ENCODE measurements at regions not wholly inside any gene's neighbourhood (a gene's known extent, or its start where the extent isn't known, plus 50 kb on each side); places are given as distances from the start of the nearest gene placed in this dataset.

GRCh38 chr16:64589836-64590235, 532.0 kb downstream of the CDH11 start:
- no peaks in the 10 kb centered on the region for H3K9me3 ChIP-seq
- no peaks in the 10 kb centered on the region for H3K27me3 ChIP-seq
- no peak overlapping the region for H3K9ac ChIP-seq
- H3K4me2 ChIP-seq = no peak overlapping the region
- no peaks in the 10 kb centered on the region for H4K20me1 ChIP-seq
- no peak overlapping the region for H3K27ac ChIP-seq
- no peak for TF ChIP-seq Cebpa-rat (IDR thresholded peaks at IDR 0.05)
- no peak overlapping the region for H3K4me3 ChIP-seq
- no peaks in the 10 kb centered on the region for H3K4me1 ChIP-seq
- H3K36me3 ChIP-seq = no peaks in the 10 kb centered on the region

GRCh38 chr16:64586781-64587180, 535.1 kb downstream of the CDH11 start:
- Histone ChIP-seq H3K9me3 (no peaks in the 10 kb centered on the region), H3K4me1 (no peaks in the 10 kb centered on the region), H3K4me3 (no peak overlapping the region), H3K27me3 (no peaks in the 10 kb centered on the region), H3K4me2 (no peak overlapping the region), H3K27ac (no peak overlapping the region), H3K9ac (no peak overlapping the region), H4K20me1 (no peaks in the 10 kb centered on the region), H3K36me3 (no peaks in the 10 kb centered on the region)
- TF ChIP-seq Cebpa-rat (IDR thresholded peaks at IDR 0.05) = no peak

- H4K20me1 ChIP-seq = no peaks in the 10 kb centered on the region
- H3K4me1 ChIP-seq = no peaks in the 10 kb centered on the region
- H3K9me3 ChIP-seq = no peaks in the 10 kb centered on the region
- H3K4me3 ChIP-seq = no peak overlapping the region
- TF ChIP-seq Cebpa-rat (IDR thresholded peaks at IDR 0.05) = no peak
- no peak overlapping the region for H3K4me2 ChIP-seq
- H3K27ac ChIP-seq = no peak overlapping the region
- no peak overlapping the region for H3K9ac ChIP-seq
- no peaks in the 10 kb centered on the region for H3K27me3 ChIP-seq
- H3K36me3 ChIP-seq = no peaks in the 10 kb centered on the region
Measured at GRCh38 chr16:64585367-64585766, 536.5 kb downstream of the CDH11 start.

GRCh38 chr16:64580558-64580957, 541.3 kb downstream of the CDH11 start:
- no peak overlapping the region for H3K4me3 ChIP-seq
- H3K9ac ChIP-seq = no peak overlapping the region
- H3K36me3 ChIP-seq = no peaks in the 10 kb centered on the region
- no peak overlapping the region for H3K27ac ChIP-seq
- no peaks in the 10 kb centered on the region for H3K27me3 ChIP-seq
- H3K4me2 ChIP-seq = no peak overlapping the region
- H3K4me1 ChIP-seq = no peaks in the 10 kb centered on the region
- no peaks in the 10 kb centered on the region for H4K20me1 ChIP-seq
- no peak for TF ChIP-seq Cebpa-rat (IDR thresholded peaks at IDR 0.05)
- H3K9me3 ChIP-seq = no peaks in the 10 kb centered on the region

GRCh38 chr16:64579712-64580111, 542.2 kb downstream of the CDH11 start:
- no peak overlapping the region for H3K9ac ChIP-seq
- TF ChIP-seq Cebpa-rat (IDR thresholded peaks at IDR 0.05) = no peak

GRCh38 chr16:64545768-64546167, 576.1 kb downstream of the CDH11 start:
- Histone ChIP-seq H3K4me3 (no peak overlapping the region), H3K27me3 (no peaks in the 10 kb centered on the region), H3K4me1 (no peaks in the 10 kb centered on the region), H4K20me1 (no peaks in the 10 kb centered on the region), H3K27ac (no peak overlapping the region), H3K36me3 (no peaks in the 10 kb centered on the region), H3K9me3 (no peaks in the 10 kb centered on the region), H3K4me2 (no peak overlapping the region), H3K9ac (no peak overlapping the region)
- TF ChIP-seq Cebpa-rat (IDR thresholded peaks at IDR 0.05) = no peak

More at GRCh38 chr16:64579712-64580111, 542.2 kb downstream of the CDH11 start:
- H3K27ac ChIP-seq = no peak overlapping the region
- no peaks in the 10 kb centered on the region for H3K27me3 ChIP-seq
- H3K4me1 ChIP-seq = no peaks in the 10 kb centered on the region
- no peaks in the 10 kb centered on the region for H3K36me3 ChIP-seq
- H3K9me3 ChIP-seq = no peaks in the 10 kb centered on the region
- no peaks in the 10 kb centered on the region for H4K20me1 ChIP-seq
- H3K4me3 ChIP-seq = no peak overlapping the region
- no peak overlapping the region for H3K4me2 ChIP-seq

GRCh38 chr16:64544859-64545258, 577.0 kb downstream of the CDH11 start:
- no peaks in the 10 kb centered on the region for H3K9me3 ChIP-seq

GRCh38 chr16:64543441-64543840, 578.4 kb downstream of the CDH11 start:
- Histone ChIP-seq H3K27me3 (no peaks in the 10 kb centered on the region), H3K9ac (no peak overlapping the region), H3K4me1 (no peaks in the 10 kb centered on the region), H3K27ac (no peak overlapping the region), H3K4me3 (no peak overlapping the region), H3K4me2 (no peak overlapping the region), H3K36me3 (no peaks in the 10 kb centered on the region), H3K9me3 (no peaks in the 10 kb centered on the region), H4K20me1 (no peaks in the 10 kb centered on the region)
- TF ChIP-seq Cebpa-rat (IDR thresholded peaks at IDR 0.05) = no peak

More at GRCh38 chr16:64544859-64545258, 577.0 kb downstream of the CDH11 start:
- Histone ChIP-seq H3K4me2 (no peak overlapping the region), H3K4me1 (no peaks in the 10 kb centered on the region), H3K4me3 (no peak overlapping the region), H3K27ac (no peak overlapping the region), H4K20me1 (no peaks in the 10 kb centered on the region), H3K9ac (no peak overlapping the region), H3K36me3 (no peaks in the 10 kb centered on the region), H3K27me3 (no peaks in the 10 kb centered on the region)
- no peak for TF ChIP-seq Cebpa-rat (IDR thresholded peaks at IDR 0.05)

- TF ChIP-seq Cebpa-rat (IDR thresholded peaks at IDR 0.05) = no peak
- Histone ChIP-seq H4K20me1 (no peaks in the 10 kb centered on the region), H3K9ac (no peak overlapping the region), H3K36me3 (no peaks in the 10 kb centered on the region), H3K9me3 (no peaks in the 10 kb centered on the region), H3K4me3 (no peak overlapping the region), H3K27ac (no peak overlapping the region), H3K4me1 (no peaks in the 10 kb centered on the region), H3K27me3 (no peaks in the 10 kb centered on the region), H3K4me2 (no peak overlapping the region)
Measured at GRCh38 chr16:64543031-64543430, 578.8 kb downstream of the CDH11 start.

GRCh38 chr16:64542152-64542551, 579.7 kb downstream of the CDH11 start:
- no peaks in the 10 kb centered on the region for H3K4me1 ChIP-seq
- H3K4me3 ChIP-seq = no peak overlapping the region
- TF ChIP-seq Cebpa-rat (IDR thresholded peaks at IDR 0.05) = no peak
- H3K4me2 ChIP-seq = no peak overlapping the region
- H3K36me3 ChIP-seq = no peaks in the 10 kb centered on the region
- H3K9me3 ChIP-seq = no peaks in the 10 kb centered on the region
- no peak overlapping the region for H3K27ac ChIP-seq
- no peak overlapping the region for H3K9ac ChIP-seq
- no peaks in the 10 kb centered on the region for H4K20me1 ChIP-seq
- H3K27me3 ChIP-seq = no peaks in the 10 kb centered on the region

- H3K27me3 ChIP-seq = no peaks in the 10 kb centered on the region
- no peak overlapping the region for H3K4me2 ChIP-seq
- no peaks in the 10 kb centered on the region for H3K9me3 ChIP-seq
- no peak overlapping the region for H3K27ac ChIP-seq
- no peak for TF ChIP-seq Cebpa-rat (IDR thresholded peaks at IDR 0.05)
- H3K4me3 ChIP-seq = no peak overlapping the region
- H3K36me3 ChIP-seq = no peaks in the 10 kb centered on the region
- H4K20me1 ChIP-seq = no peaks in the 10 kb centered on the region
- no peaks in the 10 kb centered on the region for H3K4me1 ChIP-seq
- H3K9ac ChIP-seq = no peak overlapping the region
Measured at GRCh38 chr16:64541621-64542020, 580.2 kb downstream of the CDH11 start.

Measured in BLaER1 (cell line).